HepG2 (cell line): ENCODE measurements at regions not wholly inside any gene's neighbourhood (a gene's known extent, or its start where the extent isn't known, plus 50 kb on each side); places are given as distances from the start of the nearest gene placed in this dataset.

Experiments
- ATAC-seq: fragments of 200-7000 bp; cut with Tn5 transposase; 3 replicates; pipeline ENCODE4 v1.9.1; 2020; ENCODE audit warnings: mild to moderate bottlenecking, moderate library complexity
- BruUV-seq: library from RNA; stranded (reverse); fragments of 400-500 nt; replicated peaks from 2 replicates; lab custom pipeline; 2021; lab: Mats Ljungman, UMichigan
- CTCF ChIA-PET: fragments of 300-600 bp; formaldehyde crosslinking; extraction: SDS; loops from one replicate; lab custom pipeline; 2021; ENCODE audit warnings: low total read pairs, inconsistent platforms, low intra/inter-chr PET ratio; lab: Yijun Ruan, JAX
- POLR2A ChIA-PET: fragments of 350-600 bp; sonication (Branson Sonifier 250); formaldehyde crosslinking; loops from one replicate; lab custom pipeline; 2020; ENCODE audit warnings: antibody characterized with exemption, inconsistent platforms; lab: Yijun Ruan, JAX
- DNase-seq: peaks from one replicate; pipeline ENCODE4 v3.0.0-alpha.2; 2015; ENCODE audit warnings: low spot score
- FAIRE-seq: peaks from 3 replicates; lab custom pipeline; 2011; peaks lifted over from hg19 to GRCh38; lab: Jason Lieb, UNC
- H2AFZ ChIP-seq: one replicate; pipeline ENCODE4 v1.6.1; 2011; ENCODE audit warnings: low read length, inconsistent platforms
- H3K27ac ChIP-seq: fragments of 300-600 bp; 3 replicates; pipeline ENCODE4 v1.8.0; 2011; ENCODE audit warnings: mixed run types, mild to moderate bottlenecking, mixed read lengths, low read length, inconsistent platforms; ENCODE audit not compliant: insufficient read depth; ENCODE audit errors: extremely low read length
- H3K27me3 ChIP-seq, 2 experiments: fragments of 200-600 bp in 1 of 2; 2 replicates in 1 of 2; 3 replicates in 1 of 2; pipeline versions ENCODE4 v1.6.0 to v1.8.0; 2011; ENCODE audit warnings: low read length in 2 of 2, mild to moderate bottlenecking in 2 of 2, moderate library complexity in 2 of 2, inconsistent platforms in 1 of 2; ENCODE audit not compliant: insufficient read depth in 2 of 2, control insufficient read depth in 1 of 2
- H3K36me3 ChIP-seq, 2 experiments: fragments of 200-600 bp in 1 of 2; replicated peaks in 1 of 2; 2 replicates in 1 of 2; 3 replicates in 1 of 2; pipeline versions ENCODE4 v1.5.1 to v1.8.0; 2011; ENCODE audit warnings: low read length in 2 of 2, inconsistent platforms in 1 of 2; ENCODE audit not compliant: insufficient read depth in 2 of 2, control insufficient read depth in 1 of 2
- H3K4me1 ChIP-seq: 2 replicates; pipeline ENCODE4 v1.5.1; 2012; ENCODE audit warnings: low read length, inconsistent platforms; ENCODE audit not compliant: insufficient read depth
- H3K4me2 ChIP-seq: 2 replicates; pipeline ENCODE4 v1.6.0; 2011; ENCODE audit warnings: low read depth, low read length, inconsistent platforms
- H3K4me3 ChIP-seq, 3 experiments: fragments of 200-600 bp in 1 of 3; sonication (generic), shearing (Covaris generic) in 1 of 3; replicated peaks in 1 of 3; 2 replicates each; pipeline ENCODE4 v1.5.1; 2011 to 2016; ENCODE audit warnings: low read length in 3 of 3, inconsistent platforms in 2 of 3, low read depth in 2 of 3, mild to moderate bottlenecking in 2 of 3, control low read depth in 1 of 3, mixed read lengths in 1 of 3; ENCODE audit not compliant: insufficient read depth in 1 of 3
- H3K79me2 ChIP-seq: one replicate; pipeline ENCODE4 v1.6.1; 2011; ENCODE audit warnings: low read length, inconsistent platforms; ENCODE audit not compliant: insufficient read depth
- H3K9ac ChIP-seq: 2 replicates; pipeline ENCODE4 v1.6.0; 2011; ENCODE audit warnings: mild to moderate bottlenecking, low read depth, low read length, inconsistent platforms; ENCODE audit not compliant: insufficient read depth
- H3K9me3 ChIP-seq: 2 replicates; pipeline ENCODE4 v1.5.1; 2012; ENCODE audit warnings: mild to moderate bottlenecking, low read length
- H4K20me1 ChIP-seq: 2 replicates; pipeline ENCODE4 v1.6.0; 2011; ENCODE audit warnings: inconsistent platforms, mild to moderate bottlenecking, low read length, moderate library complexity; ENCODE audit not compliant: insufficient read depth
- CENPBD1 ChIP-seq: sonication (generic); formaldehyde crosslinking; IDR thresholded peaks from 2 replicates; pipeline ENCODE4 v1.8.0; 2022; ENCODE audit warnings: missing genetic modification reagents, low read depth, mild to moderate bottlenecking, borderline replicate concordance
- MAFF ChIP-seq: IDR thresholded peaks from 2 replicates; pipeline ENCODE4 v1.6.1; 2011; ENCODE audit warnings: low read depth, low read length, improper control_type of control experiment
- MAFK ChIP-seq, 2 experiments: IDR thresholded peaks in 1 of 2; conservative IDR thresholded peaks in 1 of 2; 2 replicates each; pipeline ENCODE4 v1.6.1; 2011; ENCODE audit warnings: improper control_type of control experiment in 2 of 2, low read length in 2 of 2
- RXRB ChIP-seq: IDR thresholded peaks from 2 replicates; pipeline ENCODE4 v1.6.1; 2016; ENCODE audit warnings: borderline replicate concordance, missing genetic modification reagents, missing compliant biosample characterization
- ZNF281 ChIP-seq: sonication (generic); formaldehyde crosslinking; IDR thresholded peaks from 2 replicates; pipeline ENCODE4 v1.4.0; 2020; ENCODE audit warnings: missing genetic modification reagents, borderline replicate concordance
- ZNF775 ChIP-seq: sonication (generic); formaldehyde crosslinking; IDR thresholded peaks from 2 replicates; pipeline ENCODE4 v1.4.0; 2020; ENCODE audit warnings: missing genetic modification reagents, mild to moderate bottlenecking, moderate library complexity, borderline replicate concordance
- whole genome bisulfite sequencing: methylation state at CpG from one replicate; pipeline ENCODE4 v1.1.6; 2017; ENCODE audit warnings: low lambda C conversion rate; 5-methylcytosine and 5-hydroxymethylcytosine counted together
- in situ Hi-C: cut with HindIII; loops from 2 replicates; pipeline ENCODE4 v1.10.0; 2017; ENCODE audit warnings: low pct_unique_long_range_greater_than_20kb; ENCODE audit not compliant: extremely low pct_ligation_motif_present
- intact Hi-C: fragments of 100-400 bp; cut with micrococcal nuclease; formaldehyde crosslinking; loops from one replicate; pipeline ENCODE4 v1.10.0; 2022; ENCODE audit not compliant: unreplicated experiment

- FAIRE-seq, result no peak
These were observed 235.2 kb downstream of the NDFIP2 start for GRCh38 chr13:79716191-79716590.

GRCh38 chr13:79711631-79712030, 230.7 kb downstream of the NDFIP2 start:
- H3K4me1 ChIP-seq, result no peaks in the 10 kb centered on the region
- ChIA-PET CTCF (no interaction called here), POLR2A (no interaction called here)
- H3K4me3 ChIP-seq, result no peak overlapping the region
- no peak for TF ChIP-seq RXRB
- no peak for TF ChIP-seq CENPBD1 (CRISPR knock-in tag)
- TF ChIP-seq ZNF281 (CRISPR knock-in tag), result no peak
- no peak overlapping the region for H3K27ac ChIP-seq
- DNase-seq (no peak), FAIRE-seq (no peak), ATAC-seq (no peak)
- no peaks in the 10 kb centered on the region for H3K36me3 ChIP-seq
- H3K9ac ChIP-seq, result no peak overlapping the region
- in situ Hi-C loops (no loop called here), intact Hi-C loops (no loop called here)
- no peak overlapping the region for H3K4me2 ChIP-seq
- no TSS peak for BruUV-seq
- no peak overlapping the region for H2AFZ ChIP-seq
- no peaks in the 10 kb centered on the region for H4K20me1 ChIP-seq
- H3K27me3 ChIP-seq, result no peaks in the 10 kb centered on the region
- H3K9me3 ChIP-seq, result no peaks in the 10 kb centered on the region
- H3K79me2 ChIP-seq, result no peaks in the 10 kb centered on the region

More at GRCh38 chr13:79716191-79716590, 235.2 kb downstream of the NDFIP2 start:
- no peaks in the 10 kb centered on the region for H3K79me2 ChIP-seq
- no peak overlapping the region for H2AFZ ChIP-seq
- H3K4me2 ChIP-seq, result no peak overlapping the region
- TF ChIP-seq MAFK (conservative IDR thresholded peaks at IDR 0.05 in 1 of 2, IDR thresholded peaks at IDR 0.05 in 1 of 2; ENCODE audit: low read length in 2 of 2), result peak in 1 of 2 experiments; percentile 72; a peak in 3 of 4 replicates
- no peak for TF ChIP-seq ZNF775 (CRISPR knock-in tag)
- TF ChIP-seq MAFF, result peak; percentile 68
- BruUV-seq, result no TSS peak
- DNase-seq, result no peak
- no peaks in the 10 kb centered on the region for H3K4me1 ChIP-seq
- H3K36me3 ChIP-seq, result no peaks in the 10 kb centered on the region
- ATAC-seq, result no peak
- intact Hi-C loops (no loop called here), in situ Hi-C loops (no loop called here)
- ChIA-PET CTCF (no interaction called here), POLR2A (no interaction called here)
- 17% methylated on average over 3 of the region's 3 CpGs for WGBS
- H4K20me1 ChIP-seq, result no peaks in the 10 kb centered on the region
- H3K9me3 ChIP-seq, result no peaks in the 10 kb centered on the region
- H3K27ac ChIP-seq, result no peak overlapping the region
- H3K4me3 ChIP-seq, result no peak overlapping the region
- no peak overlapping the region for H3K9ac ChIP-seq
- no peaks in the 10 kb centered on the region for H3K27me3 ChIP-seq
